Activated B cell treated with CpG ODN at 0.5 μM for 24 hours (primary cell): ENCODE measurements at regions not wholly inside any gene's neighbourhood (a gene's known extent, or its start where the extent isn't known, plus 50 kb on each side); places are given as distances from the start of the nearest gene placed in this dataset.

ENCODE experiments used
- ATAC-seq: fragments of 200-7000 bp; cut with Tn5 transposase; one replicate; pipeline ENCODE4 v1.10.0; 2021; ENCODE audit warnings: low read depth, mild to moderate bottlenecking, moderate library complexity
- CTCF ChIA-PET: fragments of 350-600 bp; sonication (Branson Sonifier 250); formaldehyde crosslinking; loops from one replicate; lab custom pipeline; 2021; ENCODE audit warnings: antibody characterized with exemption; lab: Charles Lee
- POLR2A ChIA-PET: fragments of 350-600 bp; sonication (Branson Sonifier 250); formaldehyde crosslinking; loops from one replicate; lab custom pipeline; 2021; ENCODE audit warnings: antibody characterized with exemption; lab: Charles Lee
- DNase-seq: peaks from one replicate; pipeline ENCODE4 v3.0.0; 2022
- H3K27ac Mint-ChIP-seq: one replicate; pipeline ENCODE4 v1.8.0; 2020; ENCODE audit warnings: mixed read lengths
- H3K27me3 Mint-ChIP-seq: one replicate; pipeline ENCODE4 v1.8.0; 2021; ENCODE audit warnings: mixed read lengths
- H3K36me3 Mint-ChIP-seq: one replicate; pipeline ENCODE4 v1.8.0; 2021; ENCODE audit warnings: low read depth, mixed read lengths
- H3K4me1 Mint-ChIP-seq: one replicate; pipeline ENCODE4 v1.8.0; 2021; ENCODE audit warnings: mixed read lengths
- H3K4me3 Mint-ChIP-seq: one replicate; pipeline ENCODE4 v1.8.0; 2020; ENCODE audit warnings: mild to moderate bottlenecking, mixed read lengths
- H3K9me3 Mint-ChIP-seq: one replicate; pipeline ENCODE4 v1.8.0; 2020; ENCODE audit warnings: mixed read lengths
- CTCF ChIP-seq: fragments of 200-600 bp; IDR thresholded peaks from one replicate; pipeline ENCODE4 v1.8.0; 2022; ENCODE audit warnings: antibody characterized with exemption, mild to moderate bottlenecking
- intact Hi-C: fragments of 100-400 bp; cut with micrococcal nuclease; formaldehyde crosslinking; loops from one replicate; pipeline ENCODE4 v1.15.1; 2024

- H3K27me3 Mint-ChIP-seq, result no peaks in the 10 kb centered on the region
- no peak for ATAC-seq
- no peaks in the 10 kb centered on the region for H3K9me3 Mint-ChIP-seq
- H3K36me3 Mint-ChIP-seq, result no peaks in the 10 kb centered on the region
- intact Hi-C loops, result no loop called here
- no peak overlapping the region for H3K27ac Mint-ChIP-seq
- H3K4me3 Mint-ChIP-seq, result no peak overlapping the region
- DNase-seq, result no peak
- ChIA-PET POLR2A (no interaction called here), CTCF (no interaction called here)
- TF ChIP-seq CTCF, result no peak
- H3K4me1 Mint-ChIP-seq, result no peaks in the 10 kb centered on the region
Measured at GRCh38 chr10:111773950-111774349, 409.6 kb downstream of the GPAM start.

- H3K4me3 Mint-ChIP-seq, result no peak overlapping the region
- POLR2A ChIA-PET, result no interaction called here
- DNase-seq (no peak), ATAC-seq (no peak)
- CTCF ChIA-PET, result no interaction called here
- intact Hi-C loops, result no loop called here
- no peaks in the 10 kb centered on the region for H3K9me3 Mint-ChIP-seq
- no peaks in the 10 kb centered on the region for H3K27me3 Mint-ChIP-seq
- no peaks in the 10 kb centered on the region for H3K36me3 Mint-ChIP-seq
- no peaks in the 10 kb centered on the region for H3K4me1 Mint-ChIP-seq
- no peak for TF ChIP-seq CTCF
- no peak overlapping the region for H3K27ac Mint-ChIP-seq
Measured at GRCh38 chr10:111774486-111774885, 409.1 kb downstream of the GPAM start.

DNA sequence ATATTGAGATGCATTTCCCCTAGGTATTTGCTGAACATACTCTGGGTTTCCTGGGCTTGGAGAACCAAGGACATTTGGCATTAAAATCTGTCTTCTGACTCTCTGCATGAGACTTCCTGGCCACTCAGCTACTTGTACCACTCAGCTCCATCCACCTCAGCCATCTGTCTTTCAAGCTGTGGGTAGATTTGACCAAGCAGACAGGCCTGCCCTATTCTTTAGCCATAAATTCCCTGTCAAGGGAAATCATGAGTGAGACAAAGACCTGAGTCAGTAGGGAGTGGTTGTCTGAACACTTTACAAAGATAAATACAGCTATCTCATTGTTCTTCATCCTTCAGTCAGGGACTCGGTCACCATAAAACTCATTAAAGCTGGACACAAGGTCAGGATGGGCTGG lies 399.1 kb downstream of the GPAM start:
- no peak overlapping the region for H3K27ac Mint-ChIP-seq
- DNase-seq, result no peak
- no peaks in the 10 kb centered on the region for H3K36me3 Mint-ChIP-seq
- TF ChIP-seq CTCF, result no peak
- ATAC-seq, result no peak
- no peak overlapping the region for H3K4me3 Mint-ChIP-seq
- CTCF ChIA-PET, result no interaction called here
- POLR2A ChIA-PET, result no interaction called here
- H3K27me3 Mint-ChIP-seq, result no peaks in the 10 kb centered on the region
- no peaks in the 10 kb centered on the region for H3K4me1 Mint-ChIP-seq
- H3K9me3 Mint-ChIP-seq, result peaks cover 2% of the 10 kb centered on the region
- intact Hi-C loops, result no loop called here

DNA sequence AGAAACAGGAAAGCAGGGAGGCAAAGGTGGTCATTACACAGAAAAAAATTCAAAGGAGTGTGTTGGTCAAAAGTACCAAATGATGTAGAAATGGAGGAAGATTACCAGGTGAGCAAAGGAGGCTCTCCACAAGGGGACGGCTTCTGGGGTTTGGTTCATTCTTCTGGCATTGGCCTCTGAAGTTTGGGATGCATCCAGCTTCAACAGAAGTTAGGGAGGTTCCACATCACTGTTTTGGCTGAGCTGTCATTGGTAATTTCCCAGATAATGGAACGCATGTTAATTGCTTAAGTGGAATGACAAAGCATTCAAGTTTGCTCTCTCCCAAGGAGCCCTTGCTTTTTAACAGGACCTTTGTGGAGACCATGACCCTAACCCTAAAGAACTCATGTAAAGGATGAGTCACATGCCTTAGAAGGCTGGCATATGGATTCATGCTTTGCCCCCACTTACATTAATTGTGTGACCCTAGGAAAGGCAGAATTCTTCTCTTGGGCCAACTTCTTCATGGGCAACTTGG lies 398.6 kb downstream of the GPAM start:
- ChIA-PET CTCF (no interaction called here), POLR2A (no interaction called here)
- no peaks in the 10 kb centered on the region for H3K36me3 Mint-ChIP-seq
- no peaks in the 10 kb centered on the region for H3K4me1 Mint-ChIP-seq
- TF ChIP-seq CTCF, result no peak
- DNase-seq (no peak), ATAC-seq (no peak)
- H3K27ac Mint-ChIP-seq, result no peak overlapping the region
- no peaks in the 10 kb centered on the region for H3K27me3 Mint-ChIP-seq
- intact Hi-C loops, result no loop called here
- H3K4me3 Mint-ChIP-seq, result no peak overlapping the region
- H3K9me3 Mint-ChIP-seq, result peaks cover 2% of the 10 kb centered on the region

DNA sequence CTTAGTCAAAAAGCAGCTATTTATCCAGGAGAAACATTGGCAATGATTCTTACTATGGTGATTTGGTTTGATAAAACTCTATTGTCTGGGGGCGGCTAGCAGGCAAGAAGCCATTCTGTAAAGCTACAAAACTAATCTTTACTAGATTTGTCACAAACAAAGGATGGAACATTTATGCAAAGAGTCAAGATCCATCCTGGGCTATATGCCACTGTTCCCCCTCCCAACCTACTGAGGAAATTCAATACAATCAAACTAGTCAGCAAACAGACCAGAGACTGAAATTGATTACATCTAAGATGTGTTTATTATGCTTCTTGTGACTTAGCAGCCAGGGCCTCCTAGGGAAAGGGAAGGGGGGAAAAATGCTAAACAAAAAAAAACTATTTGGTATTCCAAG lies 397.6 kb downstream of the GPAM start:
- ChIA-PET POLR2A (no interaction called here), CTCF (no interaction called here)
- H3K27ac Mint-ChIP-seq, result no peak overlapping the region
- H3K27me3 Mint-ChIP-seq, result no peaks in the 10 kb centered on the region
- intact Hi-C loops, result no loop called here
- H3K36me3 Mint-ChIP-seq, result no peaks in the 10 kb centered on the region
- ATAC-seq (no peak), DNase-seq (no peak)
- TF ChIP-seq CTCF, result no peak
- peaks cover 2% of the 10 kb centered on the region for H3K9me3 Mint-ChIP-seq
- H3K4me1 Mint-ChIP-seq, result no peaks in the 10 kb centered on the region
- H3K4me3 Mint-ChIP-seq, result no peak overlapping the region
